ENCODE measurements at regions not wholly inside any gene's neighbourhood (a gene's known extent, or its start where the extent isn't known, plus 50 kb on each side); places are given as distances from the start of the nearest gene placed in this dataset.

- no peak for TF ChIP-seq ZFX (IDR thresholded peaks at IDR 0.05; ENCODE audit: borderline replicate concordance)
- TF ChIP-seq CTCF (IDR thresholded peaks at IDR 0.05): no peak
Measured at GRCh38 chr1:209277662-209278061, 305.9 kb upstream of the CAMK1G start.
